ENCODE measurements at regions not wholly inside any gene's neighbourhood (a gene's known extent, or its start where the extent isn't known, plus 50 kb on each side); places are given as distances from the start of the nearest gene placed in this dataset.

GRCh38 chr6:122145741-122146240 is 253.7 kb upstream of the HSF2 start:
- no peak overlapping the region for H3K27ac ChIP-seq (ENCODE audit: low read length)
- H3K27me3 ChIP-seq (ENCODE audit: control insufficient read depth, insufficient read depth, low read length): no peaks in the 10 kb centered on the region
- CTCF ChIA-PET: no interaction called here
- BruUV-seq (replicated peaks): no TSS peak
- in situ Hi-C loops (cut with HindIII; ENCODE audit: low pct_unique_long_range_greater_than_20kb, low sequenced_read_pairs): no loop called here
- DNase-seq (ENCODE audit: low read depth, low spot score) (no peak), ATAC-seq (no peak)
- no peaks in the 10 kb centered on the region for H3K4me1 ChIP-seq (ENCODE audit: control insufficient read depth, insufficient read depth, low read length)
- no peaks in the 10 kb centered on the region for H3K9me3 ChIP-seq (ENCODE audit: control insufficient read depth, insufficient read depth, low read depth, low read length)
- no peak overlapping the region for H3K4me3 ChIP-seq (ENCODE audit: low read depth in 2 of 2, low read length in 2 of 2)
- POLR2A ChIA-PET: no interaction called here
- intact Hi-C loops (cut with micrococcal nuclease; ENCODE audit: unreplicated experiment): no loop called here
- no peaks in the 10 kb centered on the region for H3K36me3 ChIP-seq (ENCODE audit: control insufficient read depth, insufficient read depth, low read length)
- TF ChIP-seq SIN3A (IDR thresholded peaks at IDR 0.05; ENCODE audit: borderline replicate concordance, insufficient read depth, low read depth, low read length): no peak
- TF ChIP-seq, protein P1, sequence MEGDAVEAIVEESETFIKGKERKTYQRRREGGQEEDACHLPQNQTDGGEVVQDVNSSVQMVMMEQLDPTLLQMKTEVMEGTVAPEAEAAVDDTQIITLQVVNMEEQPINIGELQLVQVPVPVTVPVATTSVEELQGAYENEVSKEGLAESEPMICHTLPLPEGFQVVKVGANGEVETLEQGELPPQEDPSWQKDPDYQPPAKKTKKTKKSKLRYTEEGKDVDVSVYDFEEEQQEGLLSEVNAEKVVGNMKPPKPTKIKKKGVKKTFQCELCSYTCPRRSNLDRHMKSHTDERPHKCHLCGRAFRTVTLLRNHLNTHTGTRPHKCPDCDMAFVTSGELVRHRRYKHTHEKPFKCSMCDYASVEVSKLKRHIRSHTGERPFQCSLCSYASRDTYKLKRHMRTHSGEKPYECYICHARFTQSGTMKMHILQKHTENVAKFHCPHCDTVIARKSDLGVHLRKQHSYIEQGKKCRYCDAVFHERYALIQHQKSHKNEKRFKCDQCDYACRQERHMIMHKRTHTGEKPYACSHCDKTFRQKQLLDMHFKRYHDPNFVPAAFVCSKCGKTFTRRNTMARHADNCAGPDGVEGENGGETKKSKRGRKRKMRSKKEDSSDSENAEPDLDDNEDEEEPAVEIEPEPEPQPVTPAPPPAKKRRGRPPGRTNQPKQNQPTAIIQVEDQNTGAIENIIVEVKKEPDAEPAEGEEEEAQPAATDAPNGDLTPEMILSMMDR (IDR thresholded peaks at IDR 0.05): no peak

DNA sequence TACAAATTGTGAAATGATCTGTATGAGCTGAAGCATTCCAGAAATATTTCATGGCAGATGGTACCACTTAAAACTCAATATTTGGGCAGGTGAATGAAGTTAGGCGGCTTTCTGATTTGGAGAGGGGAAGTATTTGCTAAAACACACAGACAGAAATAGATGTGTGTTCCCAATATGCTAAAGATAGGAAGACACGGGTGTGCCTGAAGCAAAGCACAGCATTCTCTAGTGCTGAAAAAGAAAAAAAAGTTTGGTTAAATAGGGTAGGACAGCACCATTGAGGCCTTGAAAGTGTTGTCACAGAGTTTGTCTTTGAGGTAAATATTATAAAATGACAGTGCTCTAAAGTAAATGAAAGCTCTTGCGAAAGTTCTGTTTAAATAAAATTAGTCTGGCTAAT is 252.2 kb upstream of the HSF2 start:
- in situ Hi-C loops (cut with HindIII; ENCODE audit: low pct_unique_long_range_greater_than_20kb, low sequenced_read_pairs) (no loop called here), intact Hi-C loops (cut with micrococcal nuclease; ENCODE audit: unreplicated experiment) (no loop called here)
- ATAC-seq (no peak), DNase-seq (ENCODE audit: low read depth, low spot score) (no peak)
- Histone ChIP-seq H3K36me3 (ENCODE audit: control insufficient read depth, insufficient read depth, low read length) (no peaks in the 10 kb centered on the region), H3K4me3 (ENCODE audit: low read depth in 2 of 2, low read length in 2 of 2) (no peak overlapping the region), H3K27ac (ENCODE audit: low read length) (no peak overlapping the region), H3K9me3 (ENCODE audit: control insufficient read depth, insufficient read depth, low read depth, low read length) (no peaks in the 10 kb centered on the region), H3K27me3 (ENCODE audit: control insufficient read depth, insufficient read depth, low read length) (no peaks in the 10 kb centered on the region), H3K4me1 (ENCODE audit: control insufficient read depth, insufficient read depth, low read length) (no peaks in the 10 kb centered on the region)
- ChIA-PET POLR2A (no interaction called here), CTCF (no interaction called here)
- BruUV-seq (replicated peaks): no TSS peak
- TF ChIP-seq, protein P2, sequence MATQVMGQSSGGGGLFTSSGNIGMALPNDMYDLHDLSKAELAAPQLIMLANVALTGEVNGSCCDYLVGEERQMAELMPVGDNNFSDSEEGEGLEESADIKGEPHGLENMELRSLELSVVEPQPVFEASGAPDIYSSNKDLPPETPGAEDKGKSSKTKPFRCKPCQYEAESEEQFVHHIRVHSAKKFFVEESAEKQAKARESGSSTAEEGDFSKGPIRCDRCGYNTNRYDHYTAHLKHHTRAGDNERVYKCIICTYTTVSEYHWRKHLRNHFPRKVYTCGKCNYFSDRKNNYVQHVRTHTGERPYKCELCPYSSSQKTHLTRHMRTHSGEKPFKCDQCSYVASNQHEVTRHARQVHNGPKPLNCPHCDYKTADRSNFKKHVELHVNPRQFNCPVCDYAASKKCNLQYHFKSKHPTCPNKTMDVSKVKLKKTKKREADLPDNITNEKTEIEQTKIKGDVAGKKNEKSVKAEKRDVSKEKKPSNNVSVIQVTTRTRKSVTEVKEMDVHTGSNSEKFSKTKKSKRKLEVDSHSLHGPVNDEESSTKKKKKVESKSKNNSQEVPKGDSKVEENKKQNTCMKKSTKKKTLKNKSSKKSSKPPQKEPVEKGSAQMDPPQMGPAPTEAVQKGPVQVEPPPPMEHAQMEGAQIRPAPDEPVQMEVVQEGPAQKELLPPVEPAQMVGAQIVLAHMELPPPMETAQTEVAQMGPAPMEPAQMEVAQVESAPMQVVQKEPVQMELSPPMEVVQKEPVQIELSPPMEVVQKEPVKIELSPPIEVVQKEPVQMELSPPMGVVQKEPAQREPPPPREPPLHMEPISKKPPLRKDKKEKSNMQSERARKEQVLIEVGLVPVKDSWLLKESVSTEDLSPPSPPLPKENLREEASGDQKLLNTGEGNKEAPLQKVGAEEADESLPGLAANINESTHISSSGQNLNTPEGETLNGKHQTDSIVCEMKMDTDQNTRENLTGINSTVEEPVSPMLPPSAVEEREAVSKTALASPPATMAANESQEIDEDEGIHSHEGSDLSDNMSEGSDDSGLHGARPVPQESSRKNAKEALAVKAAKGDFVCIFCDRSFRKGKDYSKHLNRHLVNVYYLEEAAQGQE (IDR thresholded peaks at IDR 0.05; ENCODE audit: insufficient read depth in 1 of 2, low read depth in 2 of 2, low read length in 1 of 2): no peak
- TF ChIP-seq TCF7L2 (IDR thresholded peaks at IDR 0.05; ENCODE audit: low read depth, low read length) (no peak), POLR2AphosphoS5 (IDR thresholded peaks at IDR 0.05; ENCODE audit: low read depth, low read length) (no peak), SIN3A (IDR thresholded peaks at IDR 0.05; ENCODE audit: borderline replicate concordance, insufficient read depth, low read depth, low read length) (no peak)
- TF ChIP-seq, protein P1 (IDR thresholded peaks at IDR 0.05): no peak

All from Panc1 (cell line).